ENCODE measurements at regions not wholly inside any gene's neighbourhood (a gene's known extent, or its start where the extent isn't known, plus 50 kb on each side); places are given as distances from the start of the nearest gene placed in this dataset.

GRCh38 chr12:25689996-25690501 lies 137.0 kb upstream of the LMNTD1 start:
- Histone ChIP-seq H3K4me3 (ENCODE audit: low read length) (no peak overlapping the region), H2AFZ (ENCODE audit: low read depth, low read length) (no peak overlapping the region), H3K79me2 (replicated peaks; ENCODE audit: insufficient read depth, low read length) (no peaks in the 10 kb centered on the region), H3K9me2 (ENCODE audit: insufficient read depth, low read length) (no peaks in the 10 kb centered on the region), H3K4me2 (ENCODE audit: low read length) (no peak overlapping the region), H4K20me1 (ENCODE audit: insufficient read depth) (no peaks in the 10 kb centered on the region), H3K27me3 (ENCODE audit: insufficient read depth, low read depth, low read length) (no peaks in the 10 kb centered on the region), H3K27ac (ENCODE audit: low read length) (no peak overlapping the region), H3K9ac (ENCODE audit: low read length) (no peak overlapping the region), H3K36me3 (ENCODE audit: insufficient read depth, low read length) (no peaks in the 10 kb centered on the region), H3F3A (ENCODE audit: insufficient read depth, low read length, poor library complexity, severe bottlenecking) (no peaks in the 10 kb centered on the region), H3K9me3 (ENCODE audit: low read length) (no peaks in the 10 kb centered on the region)
- TF ChIP-seq SMC3 (conservative IDR thresholded peaks at IDR 0.05; ENCODE audit: poor library complexity) (no peak), CTCF (IDR thresholded peaks at IDR 0.05; ENCODE audit: poor library complexity, severe bottlenecking) (no peak), EP300 (conservative IDR thresholded peaks at IDR 0.05; ENCODE audit: poor library complexity, severe bottlenecking) (no peak), EZH2 (IDR thresholded peaks at IDR 0.05; ENCODE audit: borderline replicate concordance, insufficient read depth, low read length, poor library complexity, severe bottlenecking) (no peak), POLR2AphosphoS5 (IDR thresholded peaks at IDR 0.05) (no peak), REST (IDR thresholded peaks at IDR 0.05; ENCODE audit: borderline replicate concordance) (no peak), RAD21 (conservative IDR thresholded peaks at IDR 0.05) (no peak), MXI1 (conservative IDR thresholded peaks at IDR 0.05; ENCODE audit: poor library complexity, severe bottlenecking) (no peak), TAF1 (IDR thresholded peaks at IDR 0.05; ENCODE audit: low read depth) (no peak)

- no peaks in the 10 kb centered on the region for H3K36me3 ChIP-seq (ENCODE audit: insufficient read depth, low read length)
- H3F3A ChIP-seq (ENCODE audit: insufficient read depth, low read length, poor library complexity, severe bottlenecking) = no peaks in the 10 kb centered on the region
- no peaks in the 10 kb centered on the region for H3K79me2 ChIP-seq (replicated peaks; ENCODE audit: insufficient read depth, low read length)
- no peak overlapping the region for H3K4me2 ChIP-seq (ENCODE audit: low read length)
- no peak overlapping the region for H2AFZ ChIP-seq (ENCODE audit: low read depth, low read length)
- no peaks in the 10 kb centered on the region for H3K27me3 ChIP-seq (ENCODE audit: insufficient read depth, low read depth, low read length)
- H3K4me3 ChIP-seq (ENCODE audit: low read length) = no peak overlapping the region
- no peak for TF ChIP-seq TAF1 (IDR thresholded peaks at IDR 0.05; ENCODE audit: low read depth)
- no peak for TF ChIP-seq REST (IDR thresholded peaks at IDR 0.05; ENCODE audit: borderline replicate concordance)
- no peak for TF ChIP-seq RAD21 (conservative IDR thresholded peaks at IDR 0.05)
- no peak for TF ChIP-seq SMC3 (conservative IDR thresholded peaks at IDR 0.05; ENCODE audit: poor library complexity)
- no peak for TF ChIP-seq CTCF (IDR thresholded peaks at IDR 0.05; ENCODE audit: poor library complexity, severe bottlenecking)
- no peak for TF ChIP-seq EP300 (conservative IDR thresholded peaks at IDR 0.05; ENCODE audit: poor library complexity, severe bottlenecking)
- TF ChIP-seq MXI1 (conservative IDR thresholded peaks at IDR 0.05; ENCODE audit: poor library complexity, severe bottlenecking) = no peak
- TF ChIP-seq POLR2AphosphoS5 (IDR thresholded peaks at IDR 0.05) = no peak
- no peak for TF ChIP-seq EZH2 (IDR thresholded peaks at IDR 0.05; ENCODE audit: borderline replicate concordance, insufficient read depth, low read length, poor library complexity, severe bottlenecking)
- no peaks in the 10 kb centered on the region for H3K9me2 ChIP-seq (ENCODE audit: insufficient read depth, low read length)
- no peak overlapping the region for H3K27ac ChIP-seq (ENCODE audit: low read length)
- no peak overlapping the region for H3K9ac ChIP-seq (ENCODE audit: low read length)
- H4K20me1 ChIP-seq (ENCODE audit: insufficient read depth) = no peaks in the 10 kb centered on the region
- no peaks in the 10 kb centered on the region for H3K9me3 ChIP-seq (ENCODE audit: low read length)
Observed at GRCh38 chr12:25690996-25691864, 138.1 kb upstream of the LMNTD1 start.

Data from neural cell (in vitro differentiated cells).